GM18519 (cell line): ENCODE measurements at regions not wholly inside any gene's neighbourhood (a gene's known extent, or its start where the extent isn't known, plus 50 kb on each side); places are given as distances from the start of the nearest gene placed in this dataset.

Experiments used
- ATAC-seq: cut with Tn5 transposase; IDR thresholded peaks from one replicate; pipeline ENCODE4 v1.9.1; 2021; ENCODE audit warnings: mild to moderate bottlenecking, moderate library complexity; ENCODE audit not compliant: unreplicated experiment, low FRiP score

DNA sequence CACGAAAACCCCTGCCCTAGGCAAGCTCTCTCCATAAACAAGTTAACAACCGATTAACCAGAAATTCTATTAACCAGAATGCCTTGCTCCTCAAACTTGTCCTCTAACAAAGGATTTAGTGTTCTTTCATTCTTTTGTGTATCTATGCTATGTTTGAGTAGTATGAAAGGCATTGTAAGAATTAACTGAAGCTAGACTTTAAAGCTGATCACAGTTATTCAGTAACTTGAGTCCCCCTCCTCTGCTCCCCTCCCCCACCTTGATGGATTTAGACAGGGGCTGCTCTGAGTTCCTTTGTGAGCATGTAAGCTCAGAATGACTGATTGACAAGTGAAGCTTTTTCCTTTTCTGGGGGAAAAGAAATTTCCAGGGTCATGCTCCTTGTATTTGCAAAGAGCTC is 257.6 kb downstream of the TTLL7 start:
- no peak for ATAC-seq

DNA sequence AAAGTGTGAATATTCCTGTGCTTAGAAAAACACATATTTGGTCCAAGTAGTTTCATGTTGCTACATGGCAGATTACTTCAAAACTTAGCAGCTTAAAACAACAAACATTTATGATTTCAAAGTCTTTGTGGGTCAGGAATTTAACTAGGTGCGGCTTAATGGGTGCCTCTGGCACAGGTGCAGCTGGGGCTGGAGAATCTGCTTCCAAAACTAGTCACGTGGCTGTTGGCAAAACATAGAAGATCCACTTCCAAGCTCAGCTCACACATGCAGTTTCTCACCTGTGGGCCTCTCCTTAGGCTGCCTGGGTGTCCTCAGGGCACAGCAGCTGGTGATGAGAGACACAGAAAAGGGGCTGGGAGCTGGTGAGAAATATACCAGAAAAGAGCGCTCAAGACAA is 263.4 kb downstream of the TTLL7 start:
- ATAC-seq: no peak

DNA sequence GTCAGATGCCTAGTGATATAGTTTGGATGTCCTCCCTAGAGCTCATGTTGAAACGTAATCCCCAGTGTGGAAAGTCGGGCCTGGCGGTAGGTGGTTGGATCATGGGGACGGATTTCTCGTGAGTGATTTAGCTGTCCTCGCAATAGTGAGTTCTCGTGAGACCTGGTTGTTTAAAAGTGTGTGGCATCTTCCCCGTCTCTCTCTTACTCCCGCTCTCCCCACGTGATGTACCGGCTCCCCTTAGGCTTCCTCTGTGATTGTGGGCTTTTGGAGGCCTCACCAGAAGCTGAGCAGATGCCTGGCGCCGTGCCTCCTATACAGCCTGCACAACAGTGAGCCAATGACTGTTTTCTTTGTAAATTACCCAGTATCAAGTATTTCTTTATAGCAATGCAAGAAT is 264.5 kb downstream of the TTLL7 start:
- ATAC-seq: no peak

DNA sequence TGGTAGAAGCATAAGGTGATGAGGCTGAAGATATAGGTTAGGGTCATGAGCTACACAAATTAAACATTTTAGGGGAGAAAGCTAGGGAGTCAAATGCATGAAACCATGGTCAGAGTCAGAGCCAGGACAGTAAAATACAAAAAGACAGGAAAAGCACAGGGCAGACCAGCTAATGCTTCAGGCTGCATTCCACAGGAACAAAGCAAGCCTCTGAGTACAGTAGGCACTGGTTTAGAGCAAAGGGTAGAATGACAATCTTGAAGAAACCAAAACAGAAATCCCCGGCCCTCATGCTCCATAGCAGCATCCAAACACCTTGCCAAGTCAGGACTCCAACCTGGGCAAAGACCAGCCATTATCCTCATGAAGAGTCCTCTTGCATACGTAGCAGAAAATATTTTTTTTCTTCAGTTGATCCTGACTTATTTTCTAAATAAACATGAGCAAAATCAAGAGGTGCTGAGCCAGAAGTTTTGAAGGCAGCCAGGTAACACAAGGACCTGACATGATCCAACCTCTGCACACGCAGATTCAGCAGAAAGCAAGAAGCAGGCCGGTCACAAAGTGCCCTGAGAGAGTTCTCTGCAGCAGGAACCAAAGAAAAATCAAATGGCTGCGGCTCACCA is 273.1 kb downstream of the TTLL7 start:
- ATAC-seq: no peak

DNA sequence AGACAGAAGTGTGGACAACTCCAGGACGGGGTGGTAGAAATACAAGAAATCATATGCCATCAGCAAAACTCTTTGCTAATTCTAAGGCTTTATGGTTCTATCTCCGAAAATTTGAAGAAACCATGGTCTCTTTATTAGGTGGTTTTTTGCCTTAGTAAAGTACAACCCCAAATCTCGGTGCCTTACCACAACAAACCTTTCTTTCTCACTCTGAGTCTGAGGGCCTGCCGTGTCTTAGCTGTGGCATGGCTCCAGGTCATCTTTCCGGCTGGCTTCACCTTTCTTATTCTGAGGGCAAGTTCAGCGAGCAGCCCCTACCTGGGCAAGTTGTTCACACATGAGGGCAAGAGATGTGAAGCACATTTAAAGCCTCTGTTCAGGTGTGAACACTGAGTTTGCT is 280.6 kb downstream of the TTLL7 start:
- no peak for ATAC-seq

DNA sequence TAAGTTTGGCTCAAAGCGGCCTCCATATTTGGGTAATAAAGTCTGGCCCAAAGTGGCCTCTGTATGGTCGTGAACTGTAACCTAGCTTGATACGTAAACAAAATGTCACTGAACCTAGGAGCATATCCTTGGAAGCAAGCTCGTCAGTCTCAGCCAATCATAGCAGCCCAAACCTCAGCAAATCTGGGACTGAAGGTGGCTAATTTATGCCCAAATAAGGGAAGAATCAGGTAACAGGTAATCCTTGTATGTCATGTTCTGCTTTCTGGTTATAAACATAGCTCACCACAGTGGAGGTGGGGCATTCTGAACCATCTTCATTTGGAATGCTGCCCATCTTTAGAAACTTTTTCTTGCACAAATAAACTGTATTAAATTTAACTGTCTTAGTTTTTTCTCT is 281.1 kb downstream of the TTLL7 start:
- no peak for ATAC-seq

DNA sequence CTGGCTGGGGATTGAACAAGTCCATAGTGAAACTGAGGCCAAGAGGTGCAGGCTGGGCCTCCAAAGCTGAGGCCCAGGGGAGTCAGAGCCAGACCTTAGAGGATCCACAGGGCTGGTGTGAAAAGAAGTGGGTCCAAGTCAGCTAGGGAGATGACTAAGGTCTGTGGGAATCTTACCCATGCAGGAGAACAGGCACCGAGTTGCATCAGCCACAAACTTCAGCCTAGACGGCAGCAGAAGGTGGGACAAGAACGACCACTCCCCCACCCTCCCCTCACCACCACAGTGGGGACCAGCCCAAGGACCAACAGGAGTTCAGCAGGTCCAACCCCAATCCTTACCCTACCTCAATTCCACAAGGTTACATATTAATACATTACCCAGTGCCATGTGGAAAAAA is 282.3 kb downstream of the TTLL7 start:
- no peak for ATAC-seq

DNA sequence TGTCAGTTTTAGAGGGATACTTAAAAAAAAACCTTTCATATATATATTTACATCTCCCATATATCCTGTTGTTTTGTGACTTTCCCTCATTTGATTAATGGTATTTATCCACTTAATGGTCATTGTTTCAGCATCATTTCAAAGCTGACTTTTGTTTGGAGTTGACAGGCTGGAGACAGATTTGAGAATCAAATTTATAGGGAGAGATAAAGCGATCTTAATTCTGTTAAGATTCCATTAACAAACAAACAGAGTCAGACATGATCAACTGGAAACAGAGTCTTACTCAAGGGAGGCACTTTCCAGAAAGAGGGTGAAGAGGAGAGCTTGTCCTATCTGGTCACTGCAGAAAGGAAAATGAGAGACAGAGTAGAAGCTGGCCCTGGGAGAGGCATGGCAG is 283.4 kb downstream of the TTLL7 start:
- no peak for ATAC-seq

DNA sequence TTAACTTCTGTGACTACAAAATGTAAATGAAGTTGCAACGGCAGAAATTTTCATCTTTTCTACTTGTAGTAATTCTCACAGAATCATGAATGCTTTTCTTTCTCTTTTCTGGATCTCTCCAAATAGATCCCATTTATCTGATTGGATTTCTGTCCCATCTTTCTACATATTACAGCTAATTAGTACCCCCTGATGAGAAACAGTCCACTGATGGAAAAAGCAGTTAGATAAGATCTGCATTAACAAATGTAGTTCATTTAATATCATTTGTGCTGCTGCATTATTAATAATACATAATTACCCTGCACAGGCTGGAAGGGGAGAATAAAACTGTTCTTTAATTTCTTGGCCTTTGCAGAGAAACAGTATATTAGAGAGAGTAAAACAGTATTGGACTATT is 289.3 kb downstream of the TTLL7 start:
- ATAC-seq: no peak

DNA sequence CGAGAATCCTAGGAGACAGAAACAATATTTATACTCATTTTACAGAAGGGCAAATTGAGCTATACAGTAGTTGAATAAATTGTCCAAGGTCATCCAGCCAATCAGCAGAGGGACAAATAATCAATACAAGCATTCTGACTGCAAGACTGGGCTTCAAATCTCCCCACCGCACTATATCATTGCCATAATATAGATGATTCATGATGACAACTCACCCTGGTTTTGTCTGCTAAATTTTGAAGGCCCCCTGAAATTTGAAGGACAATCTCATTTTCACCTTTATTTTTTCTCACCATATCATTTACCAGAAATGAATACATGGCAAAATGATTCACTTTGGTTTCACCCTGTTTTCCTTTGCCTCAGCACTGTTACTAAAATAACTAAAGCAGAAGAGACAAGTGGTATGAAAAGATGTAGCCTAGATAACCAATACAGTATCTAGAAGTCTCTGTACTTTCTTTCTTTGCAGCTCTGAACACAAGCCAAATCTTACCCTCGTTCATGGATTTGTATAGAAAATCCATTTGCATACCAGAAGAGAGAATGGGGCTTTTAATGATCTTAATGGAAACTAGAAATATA is 292.5 kb downstream of the TTLL7 start:
- no peak for ATAC-seq

DNA sequence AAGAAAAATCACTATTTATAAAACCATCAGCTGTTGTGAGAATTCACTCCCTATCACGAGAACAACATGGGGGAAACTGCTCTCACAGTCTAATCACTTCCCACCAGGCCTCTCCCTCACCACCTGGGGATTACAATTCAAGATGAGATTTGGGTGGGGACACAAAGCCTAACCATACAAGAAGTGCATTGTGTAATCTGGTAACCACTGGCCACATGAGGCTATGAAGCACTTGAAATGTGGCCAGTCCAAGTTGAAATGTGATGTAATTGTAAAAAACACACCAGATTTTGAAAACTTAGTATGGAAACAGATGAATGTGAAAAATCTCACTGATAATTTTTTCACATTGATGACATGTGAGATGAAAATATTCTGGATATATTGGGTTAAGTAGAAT is 293.8 kb downstream of the TTLL7 start:
- no peak for ATAC-seq

DNA sequence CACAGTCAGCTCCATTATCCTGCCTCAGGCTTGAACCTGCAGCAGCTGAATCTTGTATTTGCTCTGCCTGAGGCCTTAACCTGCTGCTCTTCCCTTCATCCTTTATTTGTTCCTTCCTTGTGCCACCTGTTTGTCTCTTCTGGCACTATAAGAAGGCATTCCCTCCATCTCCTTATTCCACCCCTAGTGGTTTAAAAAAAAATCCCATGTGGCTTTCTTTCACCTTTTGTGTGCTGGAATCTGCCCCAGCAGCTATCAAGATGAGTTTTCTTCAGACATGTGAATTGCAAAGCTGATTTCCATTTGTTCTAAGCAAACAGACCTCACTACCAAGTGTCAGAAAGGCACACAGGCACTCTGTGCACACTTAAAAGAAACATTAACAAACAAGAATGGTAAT is 294.6 kb downstream of the TTLL7 start:
- no peak for ATAC-seq

DNA sequence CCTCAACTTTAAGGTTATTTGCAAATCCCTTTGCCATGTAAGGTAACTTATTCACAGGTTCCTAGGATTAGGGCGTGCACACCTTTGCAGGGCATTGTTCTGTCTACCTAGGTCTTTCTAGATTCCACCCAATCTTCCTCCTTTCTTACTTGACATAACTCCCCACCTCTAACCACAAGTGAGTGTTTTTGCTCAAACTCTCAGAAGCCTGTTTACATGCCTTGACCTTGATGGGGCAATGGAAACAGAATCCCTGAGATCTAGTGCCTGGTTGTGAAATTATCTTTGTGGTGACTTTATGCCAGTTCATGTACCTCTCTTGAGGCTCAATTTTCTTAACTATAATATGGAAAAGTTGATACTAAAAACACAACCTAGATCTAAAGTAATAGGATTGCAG is 296.6 kb downstream of the TTLL7 start:
- ATAC-seq: no peak

DNA sequence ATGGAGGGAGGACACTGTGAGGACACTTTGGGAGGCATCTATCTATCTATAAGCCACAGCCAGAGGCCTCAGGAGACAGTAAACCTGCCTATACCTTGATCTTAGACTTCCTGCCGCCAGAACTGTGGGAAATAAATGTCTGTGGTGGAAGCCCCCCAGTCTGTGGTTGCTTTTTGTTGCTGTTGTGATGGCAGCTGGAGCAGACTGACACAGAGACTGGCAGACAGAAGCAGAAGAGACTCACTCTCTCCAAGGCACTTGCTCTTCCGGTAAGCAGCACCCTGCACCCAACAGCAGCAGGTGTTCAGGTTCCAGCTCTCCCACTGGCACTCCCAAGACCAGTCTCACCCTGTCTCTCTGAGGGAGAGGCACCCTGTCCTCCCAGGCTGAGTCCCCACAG is 297.6 kb downstream of the TTLL7 start:
- no peak for ATAC-seq

DNA sequence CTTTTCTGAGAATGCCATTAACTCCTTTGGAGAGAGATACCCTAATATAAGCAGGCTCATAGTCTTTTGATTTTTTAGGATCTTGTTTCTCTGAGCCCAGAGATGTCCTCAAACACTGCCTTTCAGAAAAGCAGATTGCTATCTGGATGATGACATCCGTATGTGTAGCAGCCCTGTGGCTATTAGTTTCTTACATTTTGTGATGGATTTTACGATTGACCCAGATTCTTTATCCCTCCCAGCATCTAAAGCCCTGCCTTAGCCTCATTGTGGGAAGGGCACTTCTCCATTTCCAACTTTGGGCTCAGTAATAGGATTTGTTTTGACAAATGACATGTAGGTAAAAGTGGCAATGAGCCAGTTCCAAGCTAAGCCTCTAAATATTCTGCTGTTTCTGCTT is 300.3 kb downstream of the TTLL7 start:
- ATAC-seq: no peak

DNA sequence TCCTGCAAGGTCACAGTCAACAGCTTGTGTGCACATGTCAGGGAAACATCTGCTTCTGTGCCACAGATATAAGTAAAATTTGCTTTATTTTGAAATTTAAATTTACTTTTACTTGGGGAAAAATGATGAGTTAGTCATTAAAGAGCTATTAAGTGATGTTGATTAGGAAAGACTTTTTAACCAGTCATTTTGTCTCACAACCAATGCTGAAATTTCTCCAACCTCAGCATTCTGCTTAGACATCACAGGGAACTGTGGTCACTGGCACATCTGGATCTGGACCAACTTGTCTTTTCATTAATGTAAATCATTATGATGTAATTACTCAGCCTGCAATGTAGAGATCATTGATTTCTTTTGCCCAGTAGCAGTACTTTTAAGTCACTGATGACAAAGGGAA is 301.0 kb downstream of the TTLL7 start:
- no peak for ATAC-seq

DNA sequence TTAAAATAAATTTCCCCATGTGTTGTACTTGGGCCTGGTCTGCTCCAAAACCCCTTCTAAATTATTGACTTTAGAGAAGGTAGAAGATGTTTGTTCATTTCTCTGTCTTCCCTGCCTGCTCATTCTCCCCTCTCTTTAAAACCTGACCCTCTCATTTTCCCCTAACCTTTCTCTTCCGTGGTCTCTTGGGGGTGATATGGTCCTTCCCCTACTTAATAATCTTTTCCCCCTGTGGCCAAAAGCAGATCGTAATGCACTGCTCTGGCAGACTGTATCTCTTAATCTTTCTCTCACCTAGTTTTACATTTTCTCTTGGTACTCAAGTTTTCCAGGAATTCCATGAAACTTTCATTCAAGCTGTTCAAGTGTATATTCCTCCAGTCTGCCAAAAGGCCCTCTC is 301.7 kb downstream of the TTLL7 start:
- ATAC-seq: no peak

DNA sequence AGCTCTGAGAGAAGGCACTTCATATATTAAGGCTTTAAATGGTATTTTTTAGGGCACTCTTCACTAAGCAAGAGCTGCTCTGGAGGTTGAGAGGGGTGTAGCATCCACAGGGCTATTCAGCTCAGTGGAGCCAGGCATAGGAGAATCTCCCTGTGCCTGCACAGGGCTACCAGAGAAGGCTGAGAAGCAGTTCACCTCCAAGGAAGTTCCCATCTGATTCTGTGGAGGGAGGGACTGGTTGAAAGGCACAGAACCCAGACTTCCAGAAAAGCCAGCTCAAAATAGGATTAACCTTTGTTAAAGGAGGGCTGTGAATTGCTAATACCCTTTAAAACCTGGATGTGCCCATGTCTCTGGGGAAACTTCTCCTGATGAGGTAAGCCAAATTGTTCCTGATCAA is 304.5 kb downstream of the TTLL7 start:
- ATAC-seq: no peak

DNA sequence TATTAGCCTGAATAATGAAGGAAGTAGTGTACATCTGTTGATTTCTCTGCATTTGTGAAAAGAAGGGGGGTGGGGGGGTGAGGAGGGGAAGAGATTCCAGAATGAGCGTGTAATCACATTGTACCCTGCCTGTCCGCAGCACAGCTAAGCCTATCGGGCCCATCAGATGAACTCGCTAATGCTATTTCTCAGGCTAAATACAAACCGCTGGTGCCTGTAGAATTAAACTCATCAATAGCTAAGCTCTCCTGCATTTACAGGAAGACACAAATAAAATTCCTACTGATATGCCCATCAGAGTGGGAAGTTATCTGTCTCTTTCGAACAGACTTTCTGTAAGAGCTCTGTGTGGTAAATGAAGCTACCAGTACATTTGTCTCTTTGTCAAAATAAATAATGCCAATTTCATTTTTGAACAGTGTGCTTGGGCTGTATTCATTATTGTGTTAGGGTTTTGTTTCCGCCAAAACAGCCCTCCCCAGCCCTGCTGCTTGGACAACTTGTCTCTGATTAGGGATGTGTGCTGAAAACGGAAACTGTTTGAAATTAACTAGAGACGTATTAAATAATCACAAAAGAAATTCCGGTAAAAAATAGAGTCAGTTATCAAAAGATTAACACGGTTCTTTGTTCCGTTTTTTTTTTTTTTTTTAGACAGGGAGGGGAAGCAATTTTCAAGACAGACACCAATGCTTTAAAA is 305.4 kb downstream of the TTLL7 start:
- ATAC-seq: no peak

DNA sequence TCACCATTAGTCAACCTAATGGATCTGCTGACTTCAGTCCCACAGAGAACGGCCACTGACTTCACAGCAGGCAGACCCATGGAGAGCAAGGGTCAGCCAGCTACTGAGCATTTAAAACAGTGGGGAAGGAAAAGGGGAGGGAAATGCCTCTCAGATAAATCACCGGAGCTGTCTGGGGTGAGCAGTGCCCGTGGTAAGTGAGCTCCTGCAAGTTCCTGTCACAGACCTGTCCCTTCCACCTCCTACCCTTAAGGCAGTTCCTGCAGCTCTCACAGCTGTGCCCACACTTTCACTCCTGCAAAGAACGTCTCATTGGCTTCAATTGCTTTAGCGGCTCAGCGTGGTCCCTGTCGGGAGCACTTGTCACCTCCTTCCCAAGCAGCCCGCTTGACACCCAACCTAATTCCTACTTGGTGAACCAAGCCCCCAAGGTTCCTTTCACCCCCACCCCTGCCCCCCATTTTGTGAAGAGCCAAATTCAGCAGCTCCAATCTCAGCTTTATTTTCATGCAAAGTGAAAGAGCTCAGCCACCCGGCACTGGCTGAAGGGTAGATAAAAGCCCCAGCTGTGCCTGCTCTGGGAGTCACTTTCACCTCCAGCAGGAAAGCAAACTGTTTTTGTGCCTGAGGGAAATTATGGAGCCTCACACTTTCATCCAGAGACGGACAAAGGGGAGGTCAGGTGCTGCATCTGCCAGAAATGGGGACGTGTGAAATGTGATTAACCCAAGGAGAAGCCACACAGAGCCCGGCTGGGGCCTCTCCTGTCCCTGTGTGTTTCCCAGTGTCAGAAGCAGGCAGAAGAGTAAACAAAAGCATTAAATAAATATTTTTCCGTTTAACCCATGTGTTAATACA is 306.2 kb downstream of the TTLL7 start:
- ATAC-seq: peak; percentile 46

DNA sequence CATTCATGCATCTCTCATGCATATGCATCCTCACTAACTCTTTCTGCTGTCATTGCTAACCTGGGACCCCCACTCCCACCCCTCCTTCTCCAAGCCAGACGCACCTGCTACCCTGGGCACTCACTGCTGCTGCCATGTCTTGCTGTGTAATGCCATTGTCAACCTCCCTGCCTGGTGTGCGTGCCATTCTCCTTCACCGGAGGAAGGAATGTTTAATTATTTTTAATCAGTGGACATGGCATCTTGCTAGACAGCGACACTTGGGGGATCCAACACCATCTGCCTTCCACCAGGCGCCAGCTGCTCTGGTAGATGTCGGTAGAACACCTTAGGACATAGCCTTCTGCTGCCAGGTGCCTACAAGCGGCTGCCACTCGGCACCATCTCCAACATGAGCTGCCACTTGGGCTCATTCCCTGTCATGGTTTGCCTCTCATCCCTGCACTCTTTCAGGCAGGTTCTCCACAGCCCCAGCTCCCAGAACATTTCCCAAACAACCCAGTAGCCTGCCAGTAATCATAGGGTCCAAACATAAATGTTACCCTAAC is 306.9 kb downstream of the TTLL7 start:
- no peak for ATAC-seq
